HEK293 (cell line): ENCODE measurements at regions not wholly inside any gene's neighbourhood (a gene's known extent, or its start where the extent isn't known, plus 50 kb on each side); places are given as distances from the start of the nearest gene placed in this dataset.

Experiments used
- CTCF ChIA-PET: fragments of 350-600 bp; formaldehyde crosslinking; extraction: SDS; loops from one replicate; lab custom pipeline; 2021; ENCODE audit warnings: antibody characterized with exemption; lab: Yijun Ruan, JAX
- POLR2A ChIA-PET: fragments of 300-600 bp; formaldehyde crosslinking; extraction: SDS; loops from one replicate; lab custom pipeline; 2020; ENCODE audit warnings: antibody characterized with exemption, inconsistent platforms; lab: Yijun Ruan, JAX
- H3K27ac ChIP-seq: fragments of 200-500 bp; sonication (Bioruptor generic); 2 replicates; pipeline ENCODE4 v1.5.1; 2014; ENCODE audit warnings: low read depth, low read length, control low read depth, inconsistent platforms; ENCODE audit errors: extremely low read depth
- H3K36me3 ChIP-seq, 2 experiments: fragments of 200-500 bp in 1 of 2; sonication (Bioruptor generic) in 1 of 2; 1 replicate in 1 of 2; 2 replicates in 1 of 2; pipeline ENCODE4 v1.5.1; 2014 to 2017; ENCODE audit warnings: inconsistent platforms in 2 of 2, low read length in 2 of 2; ENCODE audit not compliant: control insufficient read depth in 2 of 2, insufficient read depth in 1 of 2
- H3K4me1 ChIP-seq: fragments of 200-500 bp; sonication (Bioruptor generic); 2 replicates; pipeline ENCODE4 v1.5.1; 2014; ENCODE audit warnings: mild to moderate bottlenecking, low read length, inconsistent platforms; ENCODE audit not compliant: control insufficient read depth, insufficient read depth
- H3K4me3 ChIP-seq: 2 replicates; pipeline ENCODE4 v1.5.1; 2011; ENCODE audit warnings: low read depth, mild to moderate bottlenecking, control low read depth, low read length, moderate library complexity
- H3K9me3 ChIP-seq: fragments of 200-500 bp; sonication (Bioruptor generic); 2 replicates; pipeline ENCODE4 v1.5.1; 2014; ENCODE audit warnings: low read depth, low read length, inconsistent platforms; ENCODE audit not compliant: control insufficient read depth, insufficient read depth
- GLI4 ChIP-seq: fragments of 450-650 bp; formaldehyde crosslinking; IDR thresholded peaks from 2 replicates; pipeline ENCODE4 v1.5.1; 2016; ENCODE audit warnings: missing biosample characterization, missing genetic modification characterization
- SCRT1 ChIP-seq: fragments of 450-650 bp; formaldehyde crosslinking; IDR thresholded peaks from 2 replicates; pipeline ENCODE4 v1.5.1; 2016; ENCODE audit warnings: missing biosample characterization, missing genetic modification characterization, borderline replicate concordance
- SCRT2 ChIP-seq: fragments of 450-650 bp; formaldehyde crosslinking; IDR thresholded peaks from 2 replicates; pipeline ENCODE4 v1.5.1; 2016; ENCODE audit warnings: missing biosample characterization, missing genetic modification characterization
- SETDB1 ChIP-seq: IDR thresholded peaks from one replicate; pipeline ENCODE4 v1.6.1; 2017; ENCODE audit warnings: mild to moderate bottlenecking, low read length, moderate library complexity, mixed read lengths; ENCODE audit not compliant: insufficient read length
- SP7 ChIP-seq: fragments of 450-650 bp; formaldehyde crosslinking; IDR thresholded peaks from 2 replicates; pipeline ENCODE4 v1.5.1; 2016; ENCODE audit warnings: missing biosample characterization, missing genetic modification characterization
- TRIM28 ChIP-seq: IDR thresholded peaks from 2 replicates; pipeline ENCODE4 v1.6.1; 2011; ENCODE audit warnings: low read length, control low read depth, borderline replicate concordance
- ZNF2 ChIP-seq: fragments of 450-650 bp; formaldehyde crosslinking; IDR thresholded peaks from 2 replicates; pipeline ENCODE4 v1.5.1; 2016; ENCODE audit warnings: missing biosample characterization, missing genetic modification characterization
- ZNF292 ChIP-seq: fragments of 450-650 bp; formaldehyde crosslinking; IDR thresholded peaks from 2 replicates; pipeline ENCODE4 v1.5.1; 2016; ENCODE audit warnings: low read depth, missing biosample characterization, missing genetic modification characterization, borderline replicate concordance
- ZNF423 ChIP-seq: fragments of 450-650 bp; formaldehyde crosslinking; IDR thresholded peaks from 2 replicates; pipeline ENCODE4 v1.5.1; 2016; ENCODE audit warnings: missing biosample characterization, missing genetic modification characterization
- ZNF549 ChIP-seq: fragments of 450-650 bp; IDR thresholded peaks from 2 replicates; pipeline ENCODE4 v1.5.1; 2018; ENCODE audit warnings: missing biosample characterization, missing genetic modification characterization, mild to moderate bottlenecking, inconsistent platforms, moderate library complexity
- ZNF558 ChIP-seq: fragments of 450-650 bp; formaldehyde crosslinking; IDR thresholded peaks from 2 replicates; pipeline ENCODE4 v1.5.1; 2016; ENCODE audit warnings: missing biosample characterization, missing genetic modification characterization
- ZNF610 ChIP-seq: fragments of 450-650 bp; formaldehyde crosslinking; IDR thresholded peaks from 2 replicates; pipeline ENCODE4 v1.5.1; 2016; ENCODE audit warnings: missing biosample characterization, missing genetic modification characterization, borderline replicate concordance
- ZNF624 ChIP-seq: fragments of 450-650 bp; formaldehyde crosslinking; IDR thresholded peaks from 2 replicates; pipeline ENCODE4 v1.5.1; 2017; ENCODE audit warnings: missing biosample characterization, missing genetic modification characterization
- ZNF670 ChIP-seq: fragments of 450-650 bp; formaldehyde crosslinking; IDR thresholded peaks from 2 replicates; pipeline ENCODE4 v1.5.1; 2016; ENCODE audit warnings: missing biosample characterization, missing genetic modification characterization, low read depth
- ZNF701 ChIP-seq: fragments of 450-650 bp; formaldehyde crosslinking; IDR thresholded peaks from 2 replicates; pipeline ENCODE4 v1.5.1; 2016; ENCODE audit warnings: missing biosample characterization, missing genetic modification characterization
- ZNF837 ChIP-seq: fragments of 450-650 bp; formaldehyde crosslinking; IDR thresholded peaks from 2 replicates; pipeline ENCODE4 v1.5.1; 2016; ENCODE audit warnings: missing biosample characterization, missing genetic modification characterization
- TF ChIP-seq, protein P1 (sequence below): fragments of 450-650 bp; formaldehyde crosslinking; IDR thresholded peaks from 2 replicates; pipeline ENCODE4 v1.5.1; 2016; ENCODE audit warnings: missing biosample characterization, missing genetic modification characterization
- TF ChIP-seq, protein P2 (sequence below): fragments of 450-650 bp; formaldehyde crosslinking; IDR thresholded peaks from 2 replicates; pipeline ENCODE4 v1.5.1; 2017; ENCODE audit warnings: missing biosample characterization, missing genetic modification characterization
- TF ChIP-seq, protein P3 (sequence below): fragments of 450-650 bp; formaldehyde crosslinking; conservative IDR thresholded peaks from 2 replicates; pipeline ENCODE4 v1.5.1; 2016; ENCODE audit warnings: low read depth, missing biosample characterization, missing genetic modification characterization
- TF ChIP-seq, protein P4 (sequence below): fragments of 450-650 bp; formaldehyde crosslinking; IDR thresholded peaks from 2 replicates; pipeline ENCODE4 v1.5.1; 2017; ENCODE audit warnings: missing biosample characterization, missing genetic modification characterization

DNA sequence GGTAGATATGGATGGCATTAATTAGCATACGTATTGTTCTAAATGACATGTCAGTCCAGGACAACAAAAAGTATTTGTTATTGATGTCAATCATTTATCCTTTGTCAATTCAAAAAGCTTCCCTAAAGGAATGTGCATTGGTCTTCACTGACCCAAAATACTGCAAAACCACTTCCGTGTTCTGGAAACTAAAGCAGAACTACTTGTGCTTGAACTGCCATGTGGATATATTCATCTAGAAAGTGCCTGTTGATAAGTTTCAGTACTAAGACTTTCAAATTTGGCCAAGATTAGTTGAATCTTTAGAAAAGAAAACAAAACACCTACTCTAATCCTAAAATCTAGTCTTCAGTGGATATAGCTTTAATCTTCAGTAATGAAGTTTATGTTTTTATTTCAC lies 242.1 kb upstream of the PPP1R3A start:
- H3K9me3 ChIP-seq: no peaks in the 10 kb centered on the region
- no peak overlapping the region for H3K27ac ChIP-seq
- no peaks in the 10 kb centered on the region for H3K36me3 ChIP-seq
- POLR2A ChIA-PET: interaction anchor here (0.6 kb wide), 1 partner anchor 15 kb away, joined by 3 read pairs; no protein-coding TSS in a partner anchor
- CTCF ChIA-PET: interaction anchor here (0.5 kb wide), 1 partner anchor 8 kb away, joined by 3 read pairs; no protein-coding TSS in a partner anchor
- no peak overlapping the region for H3K4me3 ChIP-seq
- TF ChIP-seq ZNF558 (tag by site-specific recombination) (no peak), ZNF549 (tag by site-specific recombination) (no peak), ZNF670 (tag by site-specific recombination) (no peak), GLI4 (tag by site-specific recombination) (no peak)
- H3K4me1 ChIP-seq: no peaks in the 10 kb centered on the region

DNA sequence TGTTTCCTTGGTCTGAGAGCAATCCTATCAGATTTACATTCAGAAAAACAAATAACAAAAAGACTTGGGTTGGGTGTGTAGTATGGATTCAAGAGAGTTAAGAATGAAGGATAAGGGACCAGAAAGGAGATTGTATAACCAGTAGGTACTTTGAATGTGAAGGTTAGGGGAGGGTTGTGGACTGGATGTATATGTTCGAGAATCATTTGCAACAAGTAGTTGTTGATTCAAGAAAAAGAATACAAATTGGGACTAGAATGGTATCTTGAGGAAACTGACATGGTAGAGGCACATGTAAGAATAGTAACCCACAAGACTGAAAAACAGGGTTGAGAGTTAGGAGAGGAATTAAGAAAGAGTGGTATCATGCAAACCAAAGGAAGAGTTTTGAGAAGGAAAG lies 240.0 kb upstream of the PPP1R3A start:
- POLR2A ChIA-PET: no interaction called here
- Histone ChIP-seq H3K36me3 (no peaks in the 10 kb centered on the region), H3K9me3 (no peaks in the 10 kb centered on the region), H3K4me3 (no peak overlapping the region), H3K27ac (no peak overlapping the region), H3K4me1 (no peaks in the 10 kb centered on the region)
- CTCF ChIA-PET: interaction anchor here (0.8 kb wide), 1 partner anchor 59 kb away, joined by 3 read pairs; no protein-coding TSS in a partner anchor
- TF ChIP-seq ZNF292 (tag by site-specific recombination) (no peak), SETDB1 (no peak), SCRT2 (peak; percentile 80), TRIM28 (no peak), ZNF837 (tag by site-specific recombination) (no peak), SCRT1 (0 out of 2 replicates have a peak, but pooled peaks have one; percentile 19), ZNF624 (tag by site-specific recombination) (no peak), ZNF701 (tag by site-specific recombination) (no peak), ZNF2 (tag by site-specific recombination) (no peak), ZNF610 (no peak)
- TF ChIP-seq, protein P1, sequence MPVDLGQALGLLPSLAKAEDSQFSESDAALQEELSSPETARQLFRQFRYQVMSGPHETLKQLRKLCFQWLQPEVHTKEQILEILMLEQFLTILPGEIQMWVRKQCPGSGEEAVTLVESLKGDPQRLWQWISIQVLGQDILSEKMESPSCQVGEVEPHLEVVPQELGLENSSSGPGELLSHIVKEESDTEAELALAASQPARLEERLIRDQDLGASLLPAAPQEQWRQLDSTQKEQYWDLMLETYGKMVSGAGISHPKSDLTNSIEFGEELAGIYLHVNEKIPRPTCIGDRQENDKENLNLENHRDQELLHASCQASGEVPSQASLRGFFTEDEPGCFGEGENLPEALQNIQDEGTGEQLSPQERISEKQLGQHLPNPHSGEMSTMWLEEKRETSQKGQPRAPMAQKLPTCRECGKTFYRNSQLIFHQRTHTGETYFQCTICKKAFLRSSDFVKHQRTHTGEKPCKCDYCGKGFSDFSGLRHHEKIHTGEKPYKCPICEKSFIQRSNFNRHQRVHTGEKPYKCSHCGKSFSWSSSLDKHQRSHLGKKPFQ (tag by site-specific recombination): no peak
- TF ChIP-seq, protein P2, sequence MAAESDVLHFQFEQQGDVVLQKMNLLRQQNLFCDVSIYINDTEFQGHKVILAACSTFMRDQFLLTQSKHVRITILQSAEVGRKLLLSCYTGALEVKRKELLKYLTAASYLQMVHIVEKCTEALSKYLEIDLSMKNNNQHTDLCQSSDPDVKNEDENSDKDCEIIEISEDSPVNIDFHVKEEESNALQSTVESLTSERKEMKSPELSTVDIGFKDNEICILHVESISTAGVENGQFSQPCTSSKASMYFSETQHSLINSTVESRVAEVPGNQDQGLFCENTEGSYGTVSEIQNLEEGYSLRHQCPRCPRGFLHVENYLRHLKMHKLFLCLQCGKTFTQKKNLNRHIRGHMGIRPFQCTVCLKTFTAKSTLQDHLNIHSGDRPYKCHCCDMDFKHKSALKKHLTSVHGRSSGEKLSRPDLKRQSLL (tag by site-specific recombination): no peak

DNA sequence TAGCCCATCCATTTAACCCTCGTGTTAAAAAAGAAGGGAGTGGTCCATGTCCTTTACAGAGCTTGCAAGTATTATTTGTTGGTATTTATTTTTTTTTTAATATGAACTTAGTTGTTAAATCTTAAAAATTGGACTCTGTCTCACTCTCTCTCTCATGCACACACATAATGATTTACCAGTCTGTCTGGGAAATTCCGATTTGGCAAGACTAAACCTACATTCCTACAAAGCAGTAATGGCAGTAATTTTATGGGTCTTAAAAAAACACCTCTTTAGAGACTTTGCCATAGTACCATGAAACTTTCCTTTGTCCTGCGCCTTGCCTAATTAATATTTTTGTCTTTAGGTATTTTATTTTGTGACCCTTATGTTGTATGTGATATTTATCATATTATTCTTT lies 239.5 kb upstream of the PPP1R3A start:
- H3K4me1 ChIP-seq: no peaks in the 10 kb centered on the region
- no peaks in the 10 kb centered on the region for H3K9me3 ChIP-seq
- no peak overlapping the region for H3K4me3 ChIP-seq
- ChIA-PET POLR2A (no interaction called here), CTCF (no interaction called here)
- H3K36me3 ChIP-seq: no peaks in the 10 kb centered on the region
- no peak overlapping the region for H3K27ac ChIP-seq
- TF ChIP-seq ZNF423: no peak
- TF ChIP-seq SP7 (tag by site-specific recombination): no peak
- TF ChIP-seq, protein P3, sequence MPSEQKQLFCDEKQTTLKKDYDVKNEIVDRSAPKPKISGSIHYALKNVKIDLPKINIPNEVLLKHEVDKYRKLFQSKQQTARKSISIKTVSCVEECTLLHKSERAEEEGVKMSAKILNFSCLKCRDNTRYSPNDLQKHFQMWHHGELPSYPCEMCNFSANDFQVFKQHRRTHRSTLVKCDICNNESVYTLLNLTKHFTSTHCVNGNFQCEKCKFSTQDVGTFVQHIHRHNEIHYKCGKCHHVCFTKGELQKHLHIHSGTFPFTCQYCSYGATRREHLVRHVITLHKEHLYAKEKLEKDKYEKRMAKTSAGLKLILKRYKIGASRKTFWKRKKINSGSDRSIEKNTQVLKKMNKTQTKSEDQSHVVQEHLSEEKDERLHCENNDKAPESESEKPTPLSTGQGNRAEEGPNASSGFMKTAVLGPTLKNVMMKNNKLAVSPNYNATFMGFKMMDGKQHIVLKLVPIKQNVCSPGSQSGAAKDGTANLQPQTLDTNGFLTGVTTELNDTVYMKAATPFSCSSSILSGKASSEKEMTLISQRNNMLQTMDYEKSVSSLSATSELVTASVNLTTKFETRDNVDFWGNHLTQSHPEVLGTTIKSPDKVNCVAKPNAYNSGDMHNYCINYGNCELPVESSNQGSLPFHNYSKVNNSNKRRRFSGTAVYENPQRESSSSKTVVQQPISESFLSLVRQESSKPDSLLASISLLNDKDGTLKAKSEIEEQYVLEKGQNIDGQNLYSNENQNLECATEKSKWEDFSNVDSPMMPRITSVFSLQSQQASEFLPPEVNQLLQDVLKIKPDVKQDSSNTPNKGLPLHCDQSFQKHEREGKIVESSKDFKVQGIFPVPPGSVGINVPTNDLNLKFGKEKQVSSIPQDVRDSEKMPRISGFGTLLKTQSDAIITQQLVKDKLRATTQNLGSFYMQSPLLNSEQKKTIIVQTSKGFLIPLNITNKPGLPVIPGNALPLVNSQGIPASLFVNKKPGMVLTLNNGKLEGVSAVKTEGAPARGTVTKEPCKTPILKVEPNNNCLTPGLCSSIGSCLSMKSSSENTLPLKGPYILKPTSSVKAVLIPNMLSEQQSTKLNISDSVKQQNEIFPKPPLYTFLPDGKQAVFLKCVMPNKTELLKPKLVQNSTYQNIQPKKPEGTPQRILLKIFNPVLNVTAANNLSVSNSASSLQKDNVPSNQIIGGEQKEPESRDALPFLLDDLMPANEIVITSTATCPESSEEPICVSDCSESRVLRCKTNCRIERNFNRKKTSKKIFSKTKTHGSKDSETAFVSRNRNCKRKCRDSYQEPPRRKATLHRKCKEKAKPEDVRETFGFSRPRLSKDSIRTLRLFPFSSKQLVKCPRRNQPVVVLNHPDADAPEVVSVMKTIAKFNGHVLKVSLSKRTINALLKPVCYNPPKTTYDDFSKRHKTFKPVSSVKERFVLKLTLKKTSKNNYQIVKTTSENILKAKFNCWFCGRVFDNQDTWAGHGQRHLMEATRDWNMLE (tag by site-specific recombination): no peak
- TF ChIP-seq, protein P4, sequence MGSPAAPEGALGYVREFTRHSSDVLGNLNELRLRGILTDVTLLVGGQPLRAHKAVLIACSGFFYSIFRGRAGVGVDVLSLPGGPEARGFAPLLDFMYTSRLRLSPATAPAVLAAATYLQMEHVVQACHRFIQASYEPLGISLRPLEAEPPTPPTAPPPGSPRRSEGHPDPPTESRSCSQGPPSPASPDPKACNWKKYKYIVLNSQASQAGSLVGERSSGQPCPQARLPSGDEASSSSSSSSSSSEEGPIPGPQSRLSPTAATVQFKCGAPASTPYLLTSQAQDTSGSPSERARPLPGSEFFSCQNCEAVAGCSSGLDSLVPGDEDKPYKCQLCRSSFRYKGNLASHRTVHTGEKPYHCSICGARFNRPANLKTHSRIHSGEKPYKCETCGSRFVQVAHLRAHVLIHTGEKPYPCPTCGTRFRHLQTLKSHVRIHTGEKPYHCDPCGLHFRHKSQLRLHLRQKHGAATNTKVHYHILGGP (tag by site-specific recombination): no peak
